ENCODE measurements at regions not wholly inside any gene's neighbourhood (a gene's known extent, or its start where the extent isn't known, plus 50 kb on each side); places are given as distances from the start of the nearest gene placed in this dataset.

GRCh38 chr11:122509091-122509490 lies 146.4 kb upstream of the UBASH3B start:
- no peak overlapping the region for H3K4me3 ChIP-seq (ENCODE audit: low read length)
- DNase-seq (ENCODE audit: low read depth): no peak
- TF ChIP-seq CTCF (conservative IDR thresholded peaks at IDR 0.05; ENCODE audit: low read depth, low read length): no peak

- peak; percentile 93 for TF ChIP-seq CTCF (conservative IDR thresholded peaks at IDR 0.05; ENCODE audit: low read depth, low read length)
- peak; percentile 32 for DNase-seq (ENCODE audit: low read depth)
- H3K4me3 ChIP-seq (ENCODE audit: low read length): no peak overlapping the region
Measured at GRCh38 chr11:122505304-122506006, 150.1 kb upstream of the UBASH3B start.

GRCh38 chr11:122494221-122494620 lies 161.3 kb upstream of the UBASH3B start:
- no peak overlapping the region for H3K4me3 ChIP-seq (ENCODE audit: low read length)
- TF ChIP-seq CTCF (conservative IDR thresholded peaks at IDR 0.05; ENCODE audit: low read depth, low read length): no peak
- DNase-seq (ENCODE audit: low read depth): no peak

GRCh38 chr11:122491509-122491908 lies 164.0 kb upstream of the UBASH3B start:
- TF ChIP-seq CTCF (conservative IDR thresholded peaks at IDR 0.05; ENCODE audit: low read depth, low read length): no peak
- DNase-seq (ENCODE audit: low read depth): no peak
- no peak overlapping the region for H3K4me3 ChIP-seq (ENCODE audit: low read length)

- H3K4me3 ChIP-seq (ENCODE audit: low read length): no peak overlapping the region
- TF ChIP-seq CTCF (conservative IDR thresholded peaks at IDR 0.05; ENCODE audit: low read depth, low read length): no peak
- DNase-seq (ENCODE audit: low read depth): no peak
Measured at GRCh38 chr11:122488892-122489706, 166.4 kb upstream of the UBASH3B start.

- H3K4me3 ChIP-seq (ENCODE audit: low read length): no peak overlapping the region
- no peak for TF ChIP-seq CTCF (conservative IDR thresholded peaks at IDR 0.05; ENCODE audit: low read depth, low read length)
- no peak for DNase-seq (ENCODE audit: low read depth)
Measured at GRCh38 chr11:122487669-122488068, 167.9 kb upstream of the UBASH3B start.

All from retinal pigment epithelial cell (primary cell).